ENCODE measurements at regions not wholly inside any gene's neighbourhood (a gene's known extent, or its start where the extent isn't known, plus 50 kb on each side); places are given as distances from the start of the nearest gene placed in this dataset.
"Not testable (repeated sequence)": the region's sequence is repeated elsewhere in the genome, so short reads cannot be mapped to it uniquely, and the experiment has no call there.

DNA sequence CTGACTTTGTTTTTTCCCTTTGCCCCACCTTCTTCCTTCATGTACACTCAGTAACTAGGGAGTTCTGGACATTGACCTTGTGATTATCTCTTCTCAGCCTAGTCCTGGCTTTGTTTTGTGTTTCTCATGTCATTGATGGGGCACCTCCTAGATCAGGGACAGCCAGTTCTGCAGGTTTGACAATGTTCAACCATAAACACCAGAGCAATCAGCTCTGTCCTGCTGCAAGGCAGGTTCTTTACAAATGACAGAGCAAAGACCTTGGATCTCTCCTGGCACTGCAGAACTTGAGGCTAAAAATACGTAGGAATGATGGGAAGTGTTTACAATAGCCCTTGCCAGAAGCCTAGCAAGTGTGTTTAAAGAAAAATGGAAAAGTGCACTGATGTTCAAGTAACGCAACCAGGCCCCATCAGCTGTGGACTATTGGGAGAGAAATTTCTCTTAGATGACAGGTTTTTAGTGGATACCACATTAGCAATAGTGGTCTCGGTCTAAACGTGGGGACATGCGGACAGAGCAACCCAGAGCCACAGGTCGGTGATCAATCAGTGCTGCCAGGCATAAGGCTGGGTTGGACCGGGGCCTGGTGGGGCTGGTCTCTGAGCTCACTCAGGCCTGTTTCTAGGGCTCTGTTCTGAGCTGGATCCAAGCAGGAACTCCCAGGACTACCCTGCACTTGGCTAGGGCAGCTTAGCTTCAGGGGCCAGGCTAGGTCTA, 76.8 kb downstream of the SOWAHC start:
- H3K4me3 ChIP-seq (ENCODE audit: control insufficient read depth, low read depth, low read length), result no peak overlapping the region
- no peak for TF ChIP-seq CTCF (conservative IDR thresholded peaks at IDR 0.05; ENCODE audit: control insufficient read depth, insufficient read depth, low read depth, low read length)
- no peak for DNase-seq (ENCODE audit: low read depth)

DNA sequence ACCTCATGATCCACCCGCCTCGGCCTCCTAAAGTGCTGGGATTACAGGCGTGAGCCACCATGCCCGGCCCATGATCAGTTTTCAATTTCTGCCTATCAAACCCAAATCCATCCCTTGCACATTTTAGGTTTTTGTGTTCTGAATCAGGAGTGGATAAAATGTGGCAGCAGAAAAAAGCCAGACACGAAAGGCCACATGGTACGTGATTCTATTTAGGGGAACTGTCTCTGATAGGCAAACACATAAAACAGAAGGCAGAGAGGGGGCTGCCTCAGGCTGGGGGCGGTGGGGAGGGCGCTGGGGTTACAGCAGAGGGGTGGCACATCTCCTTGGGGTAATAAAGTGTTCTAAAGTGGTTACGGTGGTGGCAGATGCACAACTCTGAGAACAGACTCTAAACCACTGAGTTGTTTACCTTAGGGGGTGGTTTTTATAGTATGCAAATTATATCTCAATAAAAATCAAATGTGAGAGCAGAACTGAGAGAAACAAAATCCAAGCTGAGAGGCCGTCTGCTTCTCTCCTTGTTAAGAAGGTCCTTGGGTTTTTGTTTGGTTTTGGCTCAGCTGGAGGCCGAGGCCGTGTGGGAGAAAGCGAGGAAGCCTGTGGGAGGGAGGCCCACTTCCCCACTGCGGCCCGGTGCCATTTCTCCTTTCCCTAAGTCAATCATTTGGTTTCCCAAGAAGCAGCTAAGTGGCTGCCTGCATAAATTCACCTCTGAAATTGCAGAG, 78.0 kb downstream of the SOWAHC start:
- H3K4me3 ChIP-seq (ENCODE audit: control insufficient read depth, low read depth, low read length), result no peak overlapping the region
- DNase-seq (ENCODE audit: low read depth), result no peak
- no peak for TF ChIP-seq CTCF (conservative IDR thresholded peaks at IDR 0.05; ENCODE audit: control insufficient read depth, insufficient read depth, low read depth, low read length)

DNA sequence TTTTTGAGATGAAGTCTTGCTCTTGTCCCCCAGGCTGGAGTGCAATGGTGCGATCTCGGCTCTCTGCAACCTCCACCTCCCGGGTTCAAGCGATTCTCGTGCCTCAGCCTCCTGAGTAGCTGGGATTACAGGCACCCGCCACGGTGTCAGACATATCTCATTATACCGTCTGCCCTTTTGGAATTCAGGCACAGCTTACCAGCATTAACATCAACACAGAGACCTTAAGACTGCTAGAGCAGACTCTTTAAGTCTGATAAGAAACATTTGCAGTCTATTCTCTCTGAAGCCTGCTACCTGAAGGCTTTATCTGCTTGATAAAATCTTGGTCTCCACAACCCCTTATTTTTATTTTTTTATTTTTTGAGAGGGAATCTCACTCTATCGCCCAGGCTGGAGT, 78.7 kb downstream of the SOWAHC start:
- not testable (repeated sequence) for DNase-seq (ENCODE audit: low read depth); H3K4me3 ChIP-seq (ENCODE audit: control insufficient read depth, low read depth, low read length)

DNA sequence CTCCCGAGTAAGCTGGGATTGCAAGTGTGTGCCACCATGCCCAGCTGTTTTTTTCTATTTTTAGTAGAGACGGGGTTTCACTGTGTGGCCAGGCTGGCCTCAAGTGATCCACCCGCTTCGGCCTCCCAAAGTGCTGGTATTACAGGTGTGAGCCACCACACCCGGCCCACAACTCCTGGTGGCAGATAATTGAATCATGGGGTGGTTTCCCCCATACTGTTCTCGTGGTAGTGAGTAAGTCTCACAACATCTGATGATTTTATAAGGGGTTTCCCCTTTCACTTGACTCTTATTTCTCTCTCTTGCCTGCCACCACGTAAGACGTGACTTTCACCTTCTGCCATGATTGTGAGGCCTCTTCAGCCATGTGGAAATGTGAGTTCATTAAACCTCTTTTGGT, 79.1 kb downstream of the SOWAHC start:
- not testable (repeated sequence) for H3K4me3 ChIP-seq (ENCODE audit: control insufficient read depth, low read depth, low read length); DNase-seq (ENCODE audit: low read depth)

- no peak for TF ChIP-seq CTCF (conservative IDR thresholded peaks at IDR 0.05; ENCODE audit: control insufficient read depth, insufficient read depth, low read depth, low read length)
- DNase-seq (ENCODE audit: low read depth), result no peak
- H3K4me3 ChIP-seq (ENCODE audit: control insufficient read depth, low read depth, low read length), result no peak overlapping the region
These were observed 80.0 kb downstream of the SOWAHC start for GRCh38 chr2:109694190-109694589.

DNA sequence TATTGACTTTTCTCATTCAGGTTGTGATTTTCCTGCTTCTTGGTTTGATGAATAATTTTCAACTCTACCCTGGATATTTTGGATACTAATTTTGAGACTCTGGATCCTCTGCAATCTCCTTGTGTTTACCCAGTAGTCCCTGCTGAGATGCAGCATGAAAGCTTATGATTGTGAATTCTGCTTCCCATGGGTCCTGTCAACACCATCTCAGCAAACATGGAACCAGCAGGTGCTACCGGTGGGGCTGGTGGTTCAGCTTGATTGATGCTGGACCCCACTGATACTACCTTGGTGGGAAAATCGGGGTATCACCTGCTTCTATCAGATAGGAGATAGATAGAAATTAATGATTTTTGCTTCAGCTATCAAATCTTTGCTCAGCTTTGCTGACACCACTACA, 81.1 kb downstream of the SOWAHC start:
- no peak for DNase-seq (ENCODE audit: low read depth)
- TF ChIP-seq CTCF (conservative IDR thresholded peaks at IDR 0.05; ENCODE audit: control insufficient read depth, insufficient read depth, low read depth, low read length), result no peak
- H3K4me3 ChIP-seq (ENCODE audit: control insufficient read depth, low read depth, low read length), result no peak overlapping the region

DNA sequence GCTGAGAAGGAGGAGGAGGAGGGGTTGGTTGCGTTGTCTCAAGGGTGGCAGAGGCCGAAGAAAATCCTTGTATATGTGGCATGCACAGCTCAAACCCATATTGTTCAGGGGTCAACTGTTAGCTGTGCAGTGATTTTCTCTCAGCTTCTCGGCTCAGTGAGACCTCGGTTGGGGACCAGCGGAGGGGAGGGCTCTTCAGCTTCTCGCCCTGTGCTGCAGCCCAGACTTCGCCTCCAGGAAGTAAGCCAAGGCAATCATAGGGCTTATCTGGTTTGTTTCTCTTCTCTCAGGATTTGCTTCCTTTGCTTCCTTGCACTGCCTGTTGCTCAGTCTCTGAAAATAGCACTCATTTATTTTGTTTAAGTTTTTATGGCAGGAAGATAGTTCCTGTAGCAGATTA, 85.5 kb downstream of the SOWAHC start:
- TF ChIP-seq CTCF (conservative IDR thresholded peaks at IDR 0.05; ENCODE audit: control insufficient read depth, insufficient read depth, low read depth, low read length), result no peak
- H3K4me3 ChIP-seq (ENCODE audit: control insufficient read depth, low read depth, low read length), result no peak overlapping the region
- DNase-seq (ENCODE audit: low read depth), result no peak

Data from fibroblast of mammary gland (primary cell).